Inflammatory macrophage treated with lipopolysaccharide for 4 hours (primary cell): ENCODE measurements at regions not wholly inside any gene's neighbourhood (a gene's known extent, or its start where the extent isn't known, plus 50 kb on each side); places are given as distances from the start of the nearest gene placed in this dataset.

Experiments
- DNase-seq: peaks from one replicate; pipeline ENCODE4 v3.0.0-alpha.2; 2020

GRCh38 chrX:45351478-45351877, 150.8 kb upstream of the DIPK2B start:
- no peak for DNase-seq

GRCh38 chrX:45348296-45348695, 147.6 kb upstream of the DIPK2B start:
- DNase-seq = no peak

GRCh38 chrX:45347877-45348276, 147.2 kb upstream of the DIPK2B start:
- no peak for DNase-seq

- DNase-seq = no peak
Measured at GRCh38 chrX:45344594-45344993, 143.9 kb upstream of the DIPK2B start.

- no peak for DNase-seq
Measured at GRCh38 chrX:45329217-45329616, 128.5 kb upstream of the DIPK2B start.

GRCh38 chrX:45324941-45325340, 124.3 kb upstream of the DIPK2B start:
- no peak for DNase-seq

- no peak for DNase-seq
Measured at GRCh38 chrX:45323387-45323786, 122.7 kb upstream of the DIPK2B start.

- no peak for DNase-seq
Measured at GRCh38 chrX:45322820-45323219, 122.1 kb upstream of the DIPK2B start.

- DNase-seq = peak; percentile 30
Measured at GRCh38 chrX:45322382-45322781, 121.7 kb upstream of the DIPK2B start.

GRCh38 chrX:45320191-45320590, 119.5 kb upstream of the DIPK2B start:
- DNase-seq = no peak

GRCh38 chrX:45309801-45310200, 109.1 kb upstream of the DIPK2B start:
- DNase-seq = no peak

GRCh38 chrX:45309096-45309495, 108.4 kb upstream of the DIPK2B start:
- no peak for DNase-seq

- DNase-seq = no peak
Measured at GRCh38 chrX:45306794-45307193, 106.1 kb upstream of the DIPK2B start.

GRCh38 chrX:45300638-45301037, 100.0 kb upstream of the DIPK2B start:
- no peak for DNase-seq

- DNase-seq = no peak
Measured at GRCh38 chrX:45295259-45295986, 94.7 kb upstream of the DIPK2B start.

- DNase-seq = no peak
Measured at GRCh38 chrX:45274576-45274975, 73.9 kb upstream of the DIPK2B start.

- DNase-seq = no peak
Measured at GRCh38 chrX:45267007-45267406, 66.3 kb upstream of the DIPK2B start.

GRCh38 chrX:45266456-45266855, 65.8 kb upstream of the DIPK2B start:
- no peak for DNase-seq

GRCh38 chrX:45264865-45265264, 64.2 kb upstream of the DIPK2B start:
- no peak for DNase-seq

GRCh38 chrX:45261471-45261870, 60.8 kb upstream of the DIPK2B start:
- no peak for DNase-seq

GRCh38 chrX:45261005-45261404, 60.3 kb upstream of the DIPK2B start:
- no peak for DNase-seq

GRCh38 chrX:45258731-45259402, 58.2 kb upstream of the DIPK2B start:
- DNase-seq = no peak
